Stimulated activated CD4-positive, alpha-beta T cell treated with anti-CD3 and anti-CD28 coated beads, Interleukin-12 subunit alpha, Interleukin-12 subunit beta, amount 100 ng/mL, for 48 hours (primary cell): ENCODE measurements at regions not wholly inside any gene's neighbourhood (a gene's known extent, or its start where the extent isn't known, plus 50 kb on each side); places are given as distances from the start of the nearest gene placed in this dataset.

Experiments used
- DNase-seq, 3 donors: peaks; one replicate each; pipeline ENCODE4 v3.0.0-alpha.2; 2020; ENCODE audit warnings: low read depth in 2 of 3, low spot score in 1 of 3

DNA sequence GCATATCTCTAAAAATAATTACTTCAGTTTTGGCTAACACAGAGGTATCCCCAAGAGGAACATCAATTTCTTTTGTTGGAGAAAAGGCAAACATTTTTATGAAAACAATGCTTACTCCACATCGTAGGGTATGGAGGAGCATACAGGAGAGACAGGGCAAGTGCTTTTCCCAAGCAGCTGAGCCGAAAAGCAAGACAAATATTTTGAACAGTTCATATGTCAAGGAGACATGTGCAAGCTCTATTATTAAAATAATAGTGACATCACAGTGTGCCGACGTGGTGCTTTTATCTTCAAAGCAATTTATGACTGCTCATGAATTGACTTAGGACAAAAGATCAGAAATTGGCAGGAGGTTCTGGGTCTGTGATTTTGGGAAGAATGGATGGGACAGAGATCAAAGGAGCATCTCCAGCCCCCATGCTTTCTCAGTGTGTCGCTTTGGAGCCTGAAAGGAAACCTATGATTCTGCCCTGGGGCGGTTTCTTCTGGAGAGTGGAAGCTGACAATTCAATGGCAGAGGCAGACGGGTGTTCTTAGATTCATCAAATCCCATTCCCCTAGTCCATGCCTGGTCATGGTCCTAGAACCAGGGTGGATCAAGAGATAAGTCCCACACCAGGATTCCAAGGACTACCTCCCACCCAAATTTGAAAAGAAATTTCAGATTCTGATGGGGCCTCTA, 97.1 kb downstream of the JCAD start:
- DNase-seq, result no peak

DNA sequence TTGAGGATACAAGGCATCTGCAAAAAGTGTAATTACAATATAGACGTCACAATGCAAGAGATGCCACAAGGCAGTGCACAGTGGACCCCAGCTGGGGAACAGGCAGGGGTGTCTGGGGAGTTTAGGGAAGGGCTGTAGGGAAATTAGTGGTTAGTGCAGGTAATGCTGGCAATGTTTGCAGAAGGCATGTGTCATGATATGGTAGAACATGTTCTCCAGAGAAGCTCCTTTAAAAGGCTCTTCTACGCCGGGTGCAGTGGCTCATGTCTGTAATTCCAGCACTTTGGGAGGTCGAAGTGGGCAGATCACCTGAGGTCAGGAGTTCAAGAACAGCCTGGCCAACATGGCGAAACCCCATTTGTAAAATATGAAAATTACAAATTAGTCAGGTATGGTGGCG, 98.0 kb downstream of the JCAD start:
- DNase-seq, result no peak

DNA sequence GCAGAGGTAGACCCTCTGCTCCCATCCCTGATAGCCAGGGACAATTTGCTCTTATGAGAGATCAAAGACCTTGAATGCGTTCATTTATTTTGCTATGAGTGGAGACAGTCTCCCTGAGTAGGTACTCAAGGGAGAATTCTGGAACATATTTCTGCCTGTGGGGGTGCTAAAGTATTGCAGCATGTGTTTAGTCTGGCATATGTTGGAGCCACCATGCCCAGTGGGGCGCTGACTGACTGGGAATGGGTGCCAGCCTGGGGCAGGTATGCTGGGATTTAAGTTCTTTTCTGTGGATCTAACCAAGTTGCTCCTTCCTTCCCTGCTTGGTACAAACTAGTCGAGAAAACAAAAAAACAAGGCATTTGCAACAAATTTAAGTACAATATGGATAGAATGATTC, 99.1 kb downstream of the JCAD start:
- DNase-seq, result no peak

DNA sequence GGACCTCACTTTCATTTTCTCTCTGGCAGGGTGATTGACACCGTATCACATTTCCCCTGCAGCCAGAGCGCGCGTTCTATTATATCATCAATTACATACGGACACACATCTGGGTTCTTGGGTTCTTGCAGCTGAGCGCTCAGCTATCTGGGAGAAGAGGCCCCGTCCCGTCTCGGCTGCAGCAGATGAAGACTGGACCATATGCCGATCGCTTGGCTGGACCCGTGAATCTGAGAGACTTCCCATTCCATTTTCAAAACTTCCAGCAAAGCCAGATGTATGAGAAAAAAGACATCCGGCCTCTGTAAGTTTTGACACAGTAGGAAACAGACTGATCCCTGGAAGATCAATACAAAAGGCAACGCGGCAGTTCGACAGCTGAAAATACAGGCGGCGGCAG, 99.8 kb downstream of the JCAD start:
- no peak for DNase-seq

DNA sequence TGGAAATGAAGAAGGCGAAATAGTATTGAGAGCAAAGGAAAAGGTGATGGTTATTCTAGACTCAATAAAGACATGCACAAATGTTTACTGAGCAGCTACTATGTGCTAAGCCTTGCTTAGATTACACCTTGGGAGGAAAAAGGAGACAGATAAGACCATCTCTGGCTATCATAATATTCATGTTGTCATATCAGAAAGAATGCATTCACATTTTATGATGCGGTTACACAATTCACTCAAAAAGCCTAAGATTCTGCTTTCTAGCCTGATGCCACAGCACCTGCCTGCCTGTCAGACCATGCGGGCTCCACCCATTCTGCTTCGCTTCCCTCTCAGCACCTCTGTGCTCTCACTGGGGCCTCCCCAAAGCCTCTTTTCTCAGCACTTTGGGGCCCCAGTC, 100.9 kb downstream of the JCAD start:
- no peak for DNase-seq

DNA sequence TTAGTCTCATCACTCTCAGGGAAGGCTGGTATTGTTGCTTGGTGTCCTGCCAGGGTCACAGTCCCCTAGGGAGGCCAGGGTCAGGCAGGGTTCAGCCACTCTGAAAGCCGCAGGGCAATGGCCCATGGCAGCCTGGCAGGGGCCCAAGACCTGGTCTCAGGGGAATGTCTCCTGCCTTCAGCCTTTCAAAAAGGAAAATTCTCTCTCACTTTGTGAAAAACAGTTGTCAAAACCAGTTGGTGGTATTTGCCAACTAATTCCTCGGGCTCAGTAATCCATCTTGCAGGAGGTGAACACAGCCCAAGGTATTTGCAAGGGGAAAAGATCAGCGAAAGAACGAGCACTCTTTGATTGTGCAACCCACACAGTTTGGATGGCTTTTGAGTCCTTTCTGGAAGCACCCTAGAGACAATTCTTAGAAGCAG, 101.5 kb downstream of the JCAD start:
- DNase-seq, result no peak

DNA sequence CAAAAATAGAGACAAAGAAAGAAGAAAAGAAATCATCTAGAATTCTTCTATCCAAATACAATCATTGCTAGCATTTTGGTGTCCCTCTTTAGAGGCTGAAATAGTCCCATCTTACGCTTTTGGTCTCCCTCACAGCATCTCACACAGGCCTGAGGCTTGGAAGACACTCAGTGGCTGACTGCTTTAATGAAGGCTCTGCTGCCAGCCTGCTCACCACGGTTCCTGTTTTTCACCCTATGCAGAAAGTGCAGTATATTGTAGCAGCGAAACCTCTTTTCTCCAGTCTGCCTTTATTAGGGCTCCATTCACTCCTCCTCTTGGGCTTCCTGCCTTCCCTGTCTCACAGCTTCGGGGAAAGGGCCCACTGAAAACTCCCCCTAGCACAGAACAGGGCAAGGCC, 102.2 kb downstream of the JCAD start:
- no peak for DNase-seq

DNA sequence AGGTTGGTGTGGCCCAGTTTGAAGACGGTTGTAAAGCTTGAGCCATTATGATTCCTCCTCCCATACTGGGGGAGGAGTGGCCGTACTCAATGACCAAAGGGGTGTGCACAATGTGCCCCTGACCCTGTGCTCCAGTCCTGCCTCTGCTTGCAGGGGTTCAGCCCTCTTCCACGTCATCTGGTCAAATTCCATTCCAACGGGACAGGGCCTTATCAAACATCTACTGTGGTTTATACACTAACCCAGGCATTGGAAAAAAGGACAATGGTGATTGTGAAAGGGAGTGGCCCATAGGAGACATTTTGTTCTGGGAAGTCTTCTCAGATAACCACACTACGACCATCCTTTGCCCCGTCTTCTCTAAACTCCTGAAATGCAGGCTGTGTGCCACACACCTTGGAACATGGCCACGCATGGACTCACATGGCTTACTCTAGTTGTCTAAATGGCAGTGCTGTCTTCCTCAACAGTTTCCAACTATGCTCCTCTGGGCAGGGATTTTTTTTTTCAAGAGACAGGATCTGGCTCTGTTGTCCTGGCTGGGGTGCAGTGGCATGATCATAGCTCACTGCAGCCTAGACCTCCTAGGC, 103.0 kb downstream of the JCAD start:
- no peak for DNase-seq

DNA sequence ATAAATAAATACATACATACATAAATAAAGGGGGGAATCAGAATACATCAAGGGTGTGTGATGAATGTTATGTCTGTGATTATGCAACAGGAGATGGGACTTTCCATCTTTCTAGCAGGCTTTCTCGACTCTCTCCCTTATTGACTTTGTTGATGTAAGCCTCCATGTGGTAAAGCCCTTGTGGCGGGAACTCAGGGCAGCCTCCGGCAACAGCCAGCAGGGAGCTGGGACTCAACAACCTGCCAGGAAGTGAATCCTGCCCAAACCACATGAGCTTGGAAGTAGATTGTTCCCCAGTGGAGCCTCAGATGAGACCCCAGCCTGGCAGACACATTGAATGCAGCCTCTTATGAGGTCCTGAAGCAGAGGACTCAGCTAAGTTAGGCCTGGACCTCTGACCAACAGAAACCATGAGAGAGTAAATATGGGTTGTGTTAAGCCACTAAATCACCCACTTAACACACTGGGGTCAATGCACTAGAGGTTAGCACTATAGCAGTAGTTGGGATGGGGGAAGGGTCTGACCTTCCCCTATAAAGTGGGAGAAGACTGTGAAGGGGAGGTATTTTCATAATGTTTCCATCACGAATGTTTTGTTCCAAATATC, 104.0 kb downstream of the JCAD start:
- DNase-seq, result no peak

DNA sequence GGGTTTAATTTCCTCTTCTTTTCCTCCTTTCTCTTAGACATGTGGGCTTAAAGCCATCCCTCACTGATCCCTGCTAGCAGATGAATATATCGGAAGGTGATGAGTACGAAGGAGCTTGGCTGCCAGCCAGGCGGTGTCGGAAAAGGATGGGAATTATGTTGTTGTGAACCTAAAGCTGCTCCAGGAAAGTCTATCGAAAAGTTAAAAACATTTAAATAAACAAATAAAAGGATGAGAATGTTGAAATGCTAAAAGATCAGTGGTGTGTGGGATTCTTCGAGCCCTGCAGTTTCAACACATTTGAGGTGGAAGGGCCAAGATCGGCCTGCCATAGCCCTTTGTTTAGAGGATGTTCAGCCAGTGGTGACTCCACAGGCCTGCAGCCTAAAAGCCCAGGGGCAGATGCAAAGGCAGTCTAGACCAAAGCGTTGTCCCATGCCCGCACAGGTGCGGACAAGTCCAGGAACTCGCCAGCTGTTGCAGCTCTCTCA, 107.9 kb downstream of the JCAD start:
- DNase-seq, result no peak

DNA sequence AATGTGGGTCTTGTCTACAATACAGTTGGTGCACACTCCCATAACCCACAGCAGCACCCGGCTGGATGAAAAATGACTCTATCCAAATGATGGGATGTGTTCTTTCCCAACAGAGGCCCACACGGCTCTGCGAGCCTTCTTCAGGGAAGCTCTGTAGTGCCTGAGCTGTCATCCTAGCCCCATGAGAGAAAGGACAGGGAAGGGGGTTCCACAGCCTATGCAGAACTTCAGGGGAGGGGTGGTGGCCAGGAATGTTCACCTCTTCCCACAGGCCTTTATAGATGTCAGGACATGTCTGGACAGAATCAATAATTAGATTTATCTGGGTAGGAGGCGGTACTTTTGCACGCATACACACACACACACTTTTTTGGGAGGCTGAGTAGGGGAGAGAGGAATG, 109.0 kb downstream of the JCAD start:
- DNase-seq, result no peak

DNA sequence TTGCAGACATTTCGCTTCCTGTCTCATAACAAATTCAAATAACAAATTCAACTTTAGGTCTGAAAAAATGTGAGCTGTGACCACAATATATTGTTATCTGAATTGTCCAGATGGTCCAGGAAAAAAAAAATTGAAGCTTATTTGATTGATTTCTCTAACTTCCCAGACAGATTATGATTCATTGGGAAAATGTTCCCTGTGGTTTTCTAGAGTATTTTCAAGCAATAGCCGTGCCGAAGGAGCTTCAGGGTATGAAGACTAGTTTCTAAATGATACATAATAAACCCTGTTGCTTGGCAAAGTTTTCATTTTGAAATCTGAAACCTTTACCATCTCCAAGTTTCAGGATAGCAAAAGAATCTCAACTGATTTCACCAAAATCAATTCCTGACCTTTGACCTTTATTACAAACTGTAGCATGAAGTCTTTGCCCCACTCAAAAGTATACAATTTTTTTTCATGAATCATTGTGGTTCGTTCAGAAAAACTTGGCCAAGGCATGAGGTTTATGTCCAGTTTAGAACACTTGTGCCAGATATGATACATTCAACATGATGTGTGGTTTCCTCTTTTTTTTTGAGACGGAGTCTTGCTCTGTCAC, 109.9 kb downstream of the JCAD start:
- no peak for DNase-seq

DNA sequence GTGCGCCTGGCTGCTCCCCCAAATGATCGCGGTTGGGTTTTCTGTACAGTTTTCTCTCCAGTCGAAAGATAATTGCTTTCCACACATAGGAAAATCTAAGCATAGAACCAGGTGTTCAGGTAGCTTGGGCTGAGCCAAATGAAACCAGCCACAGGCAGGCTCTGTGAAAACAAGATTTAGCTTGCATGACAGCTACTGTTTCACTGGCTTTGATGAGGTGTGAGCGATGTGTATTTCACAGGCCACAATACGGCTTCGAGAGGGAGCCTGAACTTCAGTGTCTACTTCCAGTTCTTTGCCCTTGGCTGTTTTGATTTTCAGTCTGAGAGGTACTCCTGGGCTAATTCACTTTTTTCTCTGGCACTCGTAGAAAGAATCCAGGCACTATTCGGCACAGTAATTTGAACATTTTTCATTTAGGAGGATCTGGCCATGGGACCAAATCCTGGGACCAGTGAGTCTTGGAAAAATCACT, 110.5 kb downstream of the JCAD start:
- DNase-seq, result peak in 1 of 3 donors; percentile 8

DNA sequence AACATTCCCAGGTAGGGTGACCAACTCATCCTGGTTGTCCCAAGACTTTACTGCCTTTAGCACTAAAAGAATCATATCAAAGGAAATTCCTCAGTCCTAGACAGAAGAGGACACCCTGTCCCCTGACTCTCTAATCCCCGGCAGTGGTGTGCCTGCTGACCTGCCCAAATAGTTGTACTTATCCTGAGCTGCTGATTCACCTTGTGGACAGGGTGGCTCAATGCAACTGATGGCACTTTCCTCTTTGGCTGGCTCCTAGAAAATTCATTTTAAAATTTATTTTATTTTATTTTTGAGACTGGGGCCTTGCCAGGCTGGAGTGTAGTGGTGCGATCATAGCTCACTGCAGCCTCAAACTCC, 111.7 kb downstream of the JCAD start:
- no peak for DNase-seq

DNA sequence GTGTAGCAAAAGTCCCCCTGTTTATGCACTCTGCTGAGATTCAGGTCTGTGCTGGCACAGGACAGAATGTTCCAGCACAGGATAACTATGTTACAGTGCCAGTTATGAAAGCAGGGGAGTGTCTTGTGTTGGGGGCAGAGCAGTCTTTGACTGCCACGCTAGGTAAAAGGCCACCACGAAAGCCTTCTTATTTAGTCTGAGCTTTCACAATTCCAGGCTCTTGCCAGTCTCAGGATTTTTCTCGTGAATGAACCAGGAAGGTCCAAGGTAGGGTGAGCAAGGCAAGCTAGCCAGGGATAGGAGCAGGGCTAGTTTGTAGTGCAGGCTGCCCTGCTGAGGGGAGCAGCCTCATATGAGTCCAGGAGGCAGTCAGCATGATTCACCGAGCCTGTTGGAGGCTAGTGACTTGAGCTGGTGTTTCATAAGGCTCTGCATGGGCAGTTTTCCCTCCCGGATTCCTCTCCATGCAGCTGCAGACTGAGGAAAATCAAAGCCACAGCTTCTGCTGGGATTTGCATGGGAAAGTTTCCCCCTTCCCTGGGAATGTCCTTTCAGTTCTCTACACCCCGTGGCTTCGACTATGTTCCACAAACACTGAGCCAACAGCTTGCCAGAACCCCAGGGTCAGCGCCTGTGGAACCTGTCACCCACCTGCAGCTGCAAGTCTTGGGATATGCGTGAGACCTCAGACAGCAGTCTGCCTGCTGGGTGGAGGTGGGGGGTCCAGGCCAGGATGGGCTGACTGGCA, 112.3 kb downstream of the JCAD start:
- DNase-seq, result no peak

DNA sequence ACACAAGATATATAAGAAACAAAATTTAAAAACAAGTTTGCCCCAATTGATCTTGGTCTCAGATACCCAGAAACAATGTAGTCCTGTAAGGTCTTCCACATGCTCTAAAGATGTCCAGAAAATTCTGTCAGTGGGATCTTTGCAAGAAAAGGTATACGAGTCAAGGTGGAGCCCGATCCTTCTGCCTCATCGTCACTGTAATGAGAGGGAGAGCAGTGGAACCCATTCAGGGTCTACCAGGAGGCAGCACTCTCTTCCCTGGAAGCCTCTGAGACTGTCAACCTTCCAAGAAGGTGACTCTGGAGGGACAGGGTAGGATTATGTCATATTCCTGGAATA, 112.8 kb downstream of the JCAD start:
- no peak for DNase-seq

DNA sequence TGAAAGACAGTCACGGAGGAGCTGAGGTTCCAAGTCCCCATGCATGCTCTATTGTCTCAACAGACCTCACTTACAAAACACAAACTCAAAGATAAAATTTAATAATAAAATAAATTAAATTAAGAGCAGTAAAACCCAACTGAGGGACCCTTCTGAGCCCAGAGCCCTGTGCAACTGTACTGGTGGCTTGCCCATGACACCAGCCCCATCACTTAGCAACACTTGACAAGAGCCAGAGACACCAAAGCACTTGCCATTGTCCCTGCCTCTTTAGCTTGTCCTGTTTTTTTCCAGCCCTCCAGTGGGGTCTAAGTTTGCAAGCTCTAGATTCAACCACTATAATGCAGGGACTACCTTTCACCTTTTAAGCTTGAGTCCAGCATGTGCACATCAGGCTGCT, 117.9 kb downstream of the JCAD start:
- no peak for DNase-seq

DNA sequence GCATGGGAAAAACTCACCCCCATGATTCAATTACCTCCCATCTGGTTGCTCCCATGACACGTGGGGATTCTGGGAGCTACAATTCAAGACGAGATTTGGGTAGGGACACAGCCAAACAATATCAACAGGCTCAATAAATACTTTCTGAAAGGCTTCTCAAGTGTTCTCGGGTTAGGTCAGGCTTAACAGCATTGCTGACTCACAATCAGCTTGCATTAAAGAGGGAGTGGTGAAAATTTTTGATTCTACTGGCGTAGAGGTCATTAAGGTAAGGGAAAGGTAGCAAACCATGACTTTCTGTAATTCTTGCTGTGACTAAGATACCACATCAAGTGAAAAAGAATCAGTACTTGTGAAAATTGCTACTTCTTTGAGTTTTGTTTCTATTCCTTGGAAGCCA, 126.4 kb downstream of the JCAD start:
- DNase-seq, result no peak

DNA sequence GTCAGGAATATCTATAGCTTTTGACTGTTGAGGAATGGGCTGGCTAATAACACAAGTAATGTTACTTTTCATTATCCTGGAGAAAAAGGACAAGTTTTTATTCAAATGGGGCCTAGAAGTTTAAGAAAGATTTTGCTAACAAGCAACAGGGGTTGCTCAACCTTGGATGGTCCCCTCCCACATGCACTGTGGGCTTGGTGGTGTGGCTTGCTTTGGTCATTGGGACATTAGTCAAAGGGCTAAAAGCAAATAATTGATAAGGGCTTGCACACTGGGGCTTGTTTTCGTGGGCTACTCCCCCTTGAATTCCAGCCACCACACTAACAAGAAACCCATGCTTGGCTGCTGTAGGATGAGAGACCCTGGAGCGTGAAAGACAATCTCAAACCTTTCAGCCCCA, 127.6 kb downstream of the JCAD start:
- no peak for DNase-seq

DNA sequence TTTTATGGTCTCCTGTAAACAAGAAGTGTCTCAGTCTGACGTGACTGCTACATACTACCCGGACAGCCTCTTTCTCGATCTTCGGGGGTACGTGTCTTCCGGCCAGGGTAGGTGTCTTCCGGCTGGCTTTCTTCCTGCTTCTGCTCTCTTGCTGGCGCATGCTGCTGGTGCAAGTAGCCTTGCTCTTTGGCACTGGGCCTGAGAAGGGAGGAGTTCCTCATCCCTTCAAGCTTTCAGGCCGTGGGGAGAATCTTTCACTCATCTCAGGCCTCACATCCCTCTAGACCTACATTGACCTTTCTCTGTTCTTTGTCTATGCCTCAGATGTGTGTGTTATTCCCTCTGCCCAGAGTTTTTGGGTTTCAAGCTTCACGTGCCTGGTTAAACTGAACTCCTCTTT, 130.4 kb downstream of the JCAD start:
- DNase-seq, result no peak

DNA sequence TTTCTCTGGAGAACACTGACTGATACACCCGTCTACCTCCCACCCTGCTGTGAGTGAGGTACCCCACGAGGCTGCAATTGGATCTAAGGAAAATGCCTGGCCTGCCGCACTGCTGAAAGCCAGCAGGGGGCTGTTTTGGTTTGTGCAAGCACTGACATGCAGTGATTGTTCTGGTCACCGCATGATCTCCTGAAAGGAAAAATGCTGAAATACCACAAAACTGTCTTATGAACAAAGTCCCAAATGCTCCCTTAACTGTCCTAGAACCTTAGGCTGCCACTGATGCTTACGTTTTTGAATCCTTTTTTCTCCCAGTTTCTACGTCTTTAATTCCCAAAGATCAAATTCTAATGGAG, 132.7 kb downstream of the JCAD start:
- no peak for DNase-seq
